ENCODE measurements at regions not wholly inside any gene's neighbourhood (a gene's known extent, or its start where the extent isn't known, plus 50 kb on each side); places are given as distances from the start of the nearest gene placed in this dataset.

DNA sequence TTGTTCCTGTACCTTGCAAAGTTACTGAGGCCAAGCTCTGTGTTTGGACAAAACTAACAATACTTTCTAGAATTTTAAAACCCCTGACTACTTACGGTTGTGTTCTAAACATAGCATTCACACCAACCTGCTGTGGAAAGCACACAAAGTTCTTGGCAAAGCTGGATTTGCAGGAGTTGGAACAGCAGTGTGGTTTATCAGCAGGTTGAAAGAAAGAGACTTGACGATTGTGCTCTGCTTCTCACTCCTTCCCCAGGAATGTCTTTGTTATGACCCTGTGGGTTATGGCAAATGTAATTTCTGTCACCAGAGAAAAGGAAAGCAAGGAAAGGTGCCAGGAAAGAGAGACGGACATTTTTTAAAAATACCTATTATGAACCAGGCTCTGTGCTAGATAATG lies 165.5 kb upstream of the TGFBR2 start:
- Histone ChIP-seq H3K9me2 (replicated peaks; ENCODE audit: insufficient read depth, low read length) (no peaks in the 10 kb centered on the region), H3K79me2 (ENCODE audit: insufficient read depth, low read length) (no peaks in the 10 kb centered on the region), H3K4me3 (ENCODE audit: insufficient read depth, low read length, poor library complexity, severe bottlenecking) (no peak overlapping the region), H3K36me3 (ENCODE audit: low read length) (no peaks in the 10 kb centered on the region), H2AFZ (ENCODE audit: low read depth, low read length, severe bottlenecking) (no peak overlapping the region), H3K9me3 (ENCODE audit: insufficient read depth, low read length) (no peaks in the 10 kb centered on the region), H3K27me3 (ENCODE audit: low read length) (no peaks in the 10 kb centered on the region), H3F3A (ENCODE audit: insufficient read depth) (no peaks in the 10 kb centered on the region), H3K27ac (ENCODE audit: low read depth, low read length) (no peak overlapping the region), H4K20me1 (ENCODE audit: low read depth, low read length) (no peaks in the 10 kb centered on the region), H3K4me2 (ENCODE audit: low read depth, low read length, poor library complexity, severe bottlenecking) (no peak overlapping the region), H3K9ac (ENCODE audit: low read length) (no peak overlapping the region)
- TF ChIP-seq CTCF (IDR thresholded peaks at IDR 0.05; ENCODE audit: insufficient read depth, low read length, poor library complexity, severe bottlenecking) (no peak), EZH2phosphoT487 (conservative IDR thresholded peaks at IDR 0.05; ENCODE audit: low read length) (no peak)

DNA sequence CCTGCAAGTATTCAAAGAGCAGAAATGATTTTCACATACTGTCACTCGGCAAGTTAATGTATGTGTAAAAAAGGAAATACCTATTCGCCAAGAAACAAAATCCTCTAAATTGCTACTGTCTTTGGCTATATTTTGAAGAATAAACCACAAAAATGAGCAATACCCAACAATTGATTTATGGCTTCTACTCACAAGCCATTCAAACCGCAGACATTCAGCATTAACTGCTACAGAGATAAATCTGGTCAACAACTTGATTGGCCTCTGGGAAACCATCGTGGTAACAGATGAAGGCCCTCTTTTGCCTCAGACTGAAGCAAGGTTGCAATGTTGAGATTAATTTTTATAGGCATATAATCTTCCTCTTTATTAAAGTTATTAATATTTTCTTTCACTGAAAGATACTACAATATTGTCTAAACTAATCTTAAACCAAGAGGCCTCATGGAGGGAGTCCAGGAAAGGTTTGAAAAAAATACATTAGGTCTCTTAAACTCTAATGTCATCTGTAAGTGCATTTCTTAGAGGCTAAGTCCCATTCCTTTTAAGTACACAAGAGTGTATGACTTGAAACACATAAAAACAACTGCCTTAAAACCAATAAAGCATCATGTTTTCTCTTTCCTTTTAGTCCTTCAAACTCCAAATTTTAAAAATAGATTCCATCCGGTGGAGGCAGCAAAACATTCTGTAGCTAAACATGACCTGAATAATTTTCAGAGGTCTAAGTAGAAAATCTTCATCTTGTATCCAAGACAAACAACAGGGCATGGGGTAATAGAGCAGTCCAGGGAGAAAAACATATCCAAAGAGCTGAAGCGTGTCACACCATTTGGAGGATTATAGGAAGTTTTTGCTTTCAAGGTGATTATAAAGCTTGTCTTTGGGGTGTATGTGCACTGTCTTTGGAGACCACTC lies 162.4 kb upstream of the TGFBR2 start:
- no peak overlapping the region for H2AFZ ChIP-seq (ENCODE audit: low read depth, low read length, severe bottlenecking)
- no peaks in the 10 kb centered on the region for H3K79me2 ChIP-seq (ENCODE audit: insufficient read depth, low read length)
- no peaks in the 10 kb centered on the region for H3K27me3 ChIP-seq (ENCODE audit: low read length)
- no peaks in the 10 kb centered on the region for H3K36me3 ChIP-seq (ENCODE audit: low read length)
- no peak overlapping the region for H3K4me3 ChIP-seq (ENCODE audit: insufficient read depth, low read length, poor library complexity, severe bottlenecking)
- no peaks in the 10 kb centered on the region for H3F3A ChIP-seq (ENCODE audit: insufficient read depth)
- no peaks in the 10 kb centered on the region for H4K20me1 ChIP-seq (ENCODE audit: low read depth, low read length)
- H3K9me2 ChIP-seq (replicated peaks; ENCODE audit: insufficient read depth, low read length): no peaks in the 10 kb centered on the region
- no peak overlapping the region for H3K4me2 ChIP-seq (ENCODE audit: low read depth, low read length, poor library complexity, severe bottlenecking)
- H3K27ac ChIP-seq (ENCODE audit: low read depth, low read length): no peak overlapping the region
- no peak overlapping the region for H3K9ac ChIP-seq (ENCODE audit: low read length)
- TF ChIP-seq EZH2phosphoT487 (conservative IDR thresholded peaks at IDR 0.05; ENCODE audit: low read length): no peak
- no peak for TF ChIP-seq CTCF (IDR thresholded peaks at IDR 0.05; ENCODE audit: insufficient read depth, low read length, poor library complexity, severe bottlenecking)
- no peaks in the 10 kb centered on the region for H3K9me3 ChIP-seq (ENCODE audit: insufficient read depth, low read length)

- Histone ChIP-seq H3K27ac (ENCODE audit: low read depth, low read length) (no peak overlapping the region), H3K9ac (ENCODE audit: low read length) (no peak overlapping the region), H3K4me3 (ENCODE audit: insufficient read depth, low read length, poor library complexity, severe bottlenecking) (no peak overlapping the region), H2AFZ (ENCODE audit: low read depth, low read length, severe bottlenecking) (no peak overlapping the region), H3K4me2 (ENCODE audit: low read depth, low read length, poor library complexity, severe bottlenecking) (no peak overlapping the region), H3K36me3 (ENCODE audit: low read length) (no peaks in the 10 kb centered on the region), H3K9me2 (replicated peaks; ENCODE audit: insufficient read depth, low read length) (no peaks in the 10 kb centered on the region), H3K27me3 (ENCODE audit: low read length) (no peaks in the 10 kb centered on the region), H4K20me1 (ENCODE audit: low read depth, low read length) (no peaks in the 10 kb centered on the region), H3K9me3 (ENCODE audit: insufficient read depth, low read length) (no peaks in the 10 kb centered on the region), H3K79me2 (ENCODE audit: insufficient read depth, low read length) (no peaks in the 10 kb centered on the region), H3F3A (ENCODE audit: insufficient read depth) (no peaks in the 10 kb centered on the region)
- TF ChIP-seq CTCF (IDR thresholded peaks at IDR 0.05; ENCODE audit: insufficient read depth, low read length, poor library complexity, severe bottlenecking): no peak
- no peak for TF ChIP-seq EZH2phosphoT487 (conservative IDR thresholded peaks at IDR 0.05; ENCODE audit: low read length)
Measured at GRCh38 chr3:30448450-30449289, 157.7 kb upstream of the TGFBR2 start.

Measured in SU-DHL-6 (cell line).